ENCODE measurements at regions not wholly inside any gene's neighbourhood (a gene's known extent, or its start where the extent isn't known, plus 50 kb on each side); places are given as distances from the start of the nearest gene placed in this dataset.
A peak's percentile ranks its signal among the peaks of the same experiment; 100 is the strongest.

- peaks cover 4% of the 10 kb centered on the region for H3K9me3 ChIP-seq
- no peak overlapping the region for H3K4me3 ChIP-seq
- intact Hi-C loops (cut with DNase I): no loop called here
- no peak overlapping the region for H3K27ac ChIP-seq
- no peak for DNase-seq
- H3K9ac ChIP-seq (ENCODE audit: low read depth in 2 of 2, low read length in 2 of 2): no peak overlapping the region
- H3K36me3 ChIP-seq: no peaks in the 10 kb centered on the region
- H3K27me3 ChIP-seq: no peaks in the 10 kb centered on the region
- H3K4me1 ChIP-seq: no peaks in the 10 kb centered on the region
- TF ChIP-seq, protein P1, sequence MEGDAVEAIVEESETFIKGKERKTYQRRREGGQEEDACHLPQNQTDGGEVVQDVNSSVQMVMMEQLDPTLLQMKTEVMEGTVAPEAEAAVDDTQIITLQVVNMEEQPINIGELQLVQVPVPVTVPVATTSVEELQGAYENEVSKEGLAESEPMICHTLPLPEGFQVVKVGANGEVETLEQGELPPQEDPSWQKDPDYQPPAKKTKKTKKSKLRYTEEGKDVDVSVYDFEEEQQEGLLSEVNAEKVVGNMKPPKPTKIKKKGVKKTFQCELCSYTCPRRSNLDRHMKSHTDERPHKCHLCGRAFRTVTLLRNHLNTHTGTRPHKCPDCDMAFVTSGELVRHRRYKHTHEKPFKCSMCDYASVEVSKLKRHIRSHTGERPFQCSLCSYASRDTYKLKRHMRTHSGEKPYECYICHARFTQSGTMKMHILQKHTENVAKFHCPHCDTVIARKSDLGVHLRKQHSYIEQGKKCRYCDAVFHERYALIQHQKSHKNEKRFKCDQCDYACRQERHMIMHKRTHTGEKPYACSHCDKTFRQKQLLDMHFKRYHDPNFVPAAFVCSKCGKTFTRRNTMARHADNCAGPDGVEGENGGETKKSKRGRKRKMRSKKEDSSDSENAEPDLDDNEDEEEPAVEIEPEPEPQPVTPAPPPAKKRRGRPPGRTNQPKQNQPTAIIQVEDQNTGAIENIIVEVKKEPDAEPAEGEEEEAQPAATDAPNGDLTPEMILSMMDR (IDR thresholded peaks at IDR 0.05): no peak
These were observed 211.7 kb upstream of the ADAMTS16 start for GRCh38 chr5:4928409-4928808.

DNA sequence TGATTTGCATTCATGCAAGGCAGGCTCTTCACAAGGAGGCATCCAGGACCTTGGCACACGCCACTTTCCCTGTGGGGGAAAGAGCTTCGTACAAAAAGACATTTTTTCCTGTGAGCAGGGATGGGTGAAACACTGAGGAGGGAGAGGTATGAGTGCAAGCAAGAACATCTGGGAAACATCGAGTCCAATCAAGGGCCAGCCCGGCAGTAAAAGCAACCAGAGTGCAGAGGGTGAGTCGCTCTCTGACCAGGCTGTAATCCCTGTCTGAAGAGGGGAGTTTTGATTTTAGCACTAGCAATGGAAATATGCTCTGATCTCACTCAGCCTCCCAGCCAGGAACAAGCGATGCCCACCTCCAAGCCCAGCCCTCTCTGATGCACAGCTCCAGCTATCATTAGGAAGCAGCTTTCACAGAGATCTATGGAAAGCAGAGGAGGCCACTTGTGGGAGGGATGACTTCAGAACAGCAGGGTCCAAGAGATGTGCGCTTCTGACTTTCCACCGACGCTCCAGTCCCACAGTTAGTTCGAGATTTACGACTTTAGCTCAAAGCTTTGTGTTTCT, 211.0 kb upstream of the ADAMTS16 start:
- Histone ChIP-seq H3K27ac (no peak overlapping the region), H3K4me1 (no peaks in the 10 kb centered on the region), H3K4me3 (no peak overlapping the region), H3K9me3 (peaks cover 4% of the 10 kb centered on the region), H3K36me3 (no peaks in the 10 kb centered on the region), H3K9ac (ENCODE audit: low read depth in 2 of 2, low read length in 2 of 2) (no peak overlapping the region), H3K27me3 (no peaks in the 10 kb centered on the region)
- TF ChIP-seq, protein P1 (IDR thresholded peaks at IDR 0.05): no peak
- no peak for DNase-seq
- intact Hi-C loops (cut with DNase I): no loop called here

GRCh38 chr5:4939042-4939781, 200.9 kb upstream of the ADAMTS16 start:
- H3K36me3 ChIP-seq: no peaks in the 10 kb centered on the region
- no peak overlapping the region for H3K9ac ChIP-seq (ENCODE audit: low read depth in 2 of 2, low read length in 2 of 2)
- DNase-seq: no peak
- no peaks in the 10 kb centered on the region for H3K4me1 ChIP-seq
- intact Hi-C loops (cut with DNase I): no loop called here
- no peaks in the 10 kb centered on the region for H3K9me3 ChIP-seq
- TF ChIP-seq, protein P1 (IDR thresholded peaks at IDR 0.05): no peak
- H3K27ac ChIP-seq: no peak overlapping the region
- no peak overlapping the region for H3K4me3 ChIP-seq
- no peaks in the 10 kb centered on the region for H3K27me3 ChIP-seq

DNA sequence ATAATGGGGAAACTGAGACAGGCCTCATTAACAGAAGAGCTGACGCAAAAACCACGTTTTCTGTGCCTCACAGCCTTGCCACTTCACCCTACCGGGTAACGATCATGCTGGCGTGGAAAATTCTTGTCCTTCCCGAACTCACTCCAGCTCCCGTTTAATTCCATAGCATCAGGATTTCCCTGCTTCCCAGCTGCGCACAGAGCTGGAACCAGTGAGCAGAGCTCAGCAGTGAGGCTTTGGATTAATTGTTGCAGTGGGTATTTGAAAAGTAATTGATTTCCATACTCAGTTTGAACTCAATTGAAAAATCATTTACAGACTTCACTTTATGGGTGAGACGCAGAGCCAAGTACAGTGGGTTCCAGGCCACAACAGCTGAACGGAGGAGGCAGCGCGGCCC, 199.0 kb upstream of the ADAMTS16 start:
- Histone ChIP-seq H3K4me1 (no peaks in the 10 kb centered on the region), H3K36me3 (no peaks in the 10 kb centered on the region), H3K9me3 (no peaks in the 10 kb centered on the region), H3K9ac (ENCODE audit: low read depth in 2 of 2, low read length in 2 of 2) (no peak overlapping the region), H3K27me3 (no peaks in the 10 kb centered on the region), H3K27ac (no peak overlapping the region), H3K4me3 (no peak overlapping the region)
- DNase-seq: no peak
- intact Hi-C loops (cut with DNase I): no loop called here
- TF ChIP-seq, protein P1 (IDR thresholded peaks at IDR 0.05): no peak

DNA sequence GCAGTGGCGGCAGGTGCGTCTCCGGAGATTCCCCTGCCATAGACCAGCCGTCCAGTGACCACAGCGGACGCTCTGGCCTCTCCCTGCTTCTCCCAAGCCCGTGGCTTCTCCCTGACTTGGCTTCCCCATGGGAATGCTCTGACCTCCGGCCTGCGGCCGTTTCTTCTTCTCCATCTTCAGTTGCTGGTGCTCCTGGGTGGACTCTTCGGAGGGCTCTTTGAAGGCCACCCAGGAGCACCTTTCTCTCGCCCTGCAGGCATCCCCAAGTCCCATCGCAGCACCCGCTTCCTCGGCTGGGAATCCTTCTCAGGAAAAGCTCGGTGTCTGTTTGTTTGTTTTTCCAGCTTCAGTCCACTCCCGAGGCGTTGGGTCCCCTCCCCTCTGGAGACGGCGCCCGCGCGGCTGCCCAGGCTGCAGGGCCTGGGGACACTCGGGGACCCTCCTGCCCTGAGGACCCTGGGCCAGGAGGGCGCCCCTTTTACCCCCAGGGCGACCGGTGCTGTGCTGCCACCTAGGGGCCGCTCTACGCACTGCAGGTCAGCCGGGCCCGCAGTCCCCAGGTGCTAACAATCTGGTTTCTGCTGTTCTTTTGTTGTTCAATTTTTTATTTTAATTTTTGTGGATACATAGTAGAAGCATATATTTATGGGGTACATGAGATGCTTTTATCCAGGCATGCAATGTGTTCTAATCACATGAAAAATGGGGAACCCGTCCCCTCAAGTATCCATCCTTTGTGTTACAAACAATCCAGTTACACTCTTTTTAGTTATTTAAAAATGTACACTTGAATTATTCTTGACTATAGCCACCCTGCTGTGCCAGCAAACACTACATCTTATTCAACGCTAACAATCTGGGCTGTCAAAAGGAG, 197.9 kb upstream of the ADAMTS16 start:
- Histone ChIP-seq H3K4me3 (no peak overlapping the region), H3K9me3 (no peaks in the 10 kb centered on the region), H3K27ac (no peak overlapping the region), H3K9ac (ENCODE audit: low read depth in 2 of 2, low read length in 2 of 2) (no peak overlapping the region), H3K4me1 (no peaks in the 10 kb centered on the region), H3K27me3 (no peaks in the 10 kb centered on the region), H3K36me3 (no peaks in the 10 kb centered on the region)
- intact Hi-C loops (cut with DNase I): loop anchor here (2.0 kb wide), 1 partner anchor 61 kb away; no protein-coding TSS in a partner anchor
- no peak for DNase-seq
- TF ChIP-seq, protein P1 (IDR thresholded peaks at IDR 0.05): peak; percentile 55

Measured in colonic mucosa (tissue), 4 donors.